ENCODE measurements at regions not wholly inside any gene's neighbourhood (a gene's known extent, or its start where the extent isn't known, plus 50 kb on each side); places are given as distances from the start of the nearest gene placed in this dataset.

DNA sequence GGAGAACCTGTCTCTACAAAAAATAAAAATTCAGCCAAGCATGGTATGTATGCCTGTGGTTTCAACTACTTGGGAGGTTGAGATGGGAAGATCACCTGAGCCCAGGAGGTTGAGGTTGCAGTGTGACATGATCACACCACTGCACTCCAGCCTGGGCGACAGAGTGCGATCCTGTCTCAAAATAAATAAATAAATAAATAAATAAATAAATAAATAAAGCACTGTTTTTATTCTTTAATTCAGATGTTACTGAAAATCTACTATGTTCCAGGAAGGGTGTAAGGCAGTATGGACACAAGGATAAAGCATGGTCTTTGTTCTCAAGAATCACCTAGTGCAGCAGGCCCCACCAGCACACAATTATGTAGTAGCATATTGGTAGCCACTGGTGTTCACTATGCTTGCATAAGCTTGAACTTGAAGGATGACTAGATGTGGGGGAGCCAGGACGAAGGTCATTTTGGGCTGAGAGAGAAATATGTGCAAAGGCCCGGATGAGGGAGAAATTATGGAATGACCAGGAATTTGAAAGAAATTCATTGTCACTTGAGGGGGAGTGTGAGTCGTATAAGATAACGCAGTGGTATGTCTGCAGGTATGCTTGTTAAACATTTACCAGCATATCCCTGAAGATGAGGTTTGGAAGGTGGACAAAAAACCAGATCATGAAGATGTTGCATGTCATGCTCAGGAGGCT, 70.2 kb upstream of the CD180 start:
- TF ChIP-seq, protein P1, sequence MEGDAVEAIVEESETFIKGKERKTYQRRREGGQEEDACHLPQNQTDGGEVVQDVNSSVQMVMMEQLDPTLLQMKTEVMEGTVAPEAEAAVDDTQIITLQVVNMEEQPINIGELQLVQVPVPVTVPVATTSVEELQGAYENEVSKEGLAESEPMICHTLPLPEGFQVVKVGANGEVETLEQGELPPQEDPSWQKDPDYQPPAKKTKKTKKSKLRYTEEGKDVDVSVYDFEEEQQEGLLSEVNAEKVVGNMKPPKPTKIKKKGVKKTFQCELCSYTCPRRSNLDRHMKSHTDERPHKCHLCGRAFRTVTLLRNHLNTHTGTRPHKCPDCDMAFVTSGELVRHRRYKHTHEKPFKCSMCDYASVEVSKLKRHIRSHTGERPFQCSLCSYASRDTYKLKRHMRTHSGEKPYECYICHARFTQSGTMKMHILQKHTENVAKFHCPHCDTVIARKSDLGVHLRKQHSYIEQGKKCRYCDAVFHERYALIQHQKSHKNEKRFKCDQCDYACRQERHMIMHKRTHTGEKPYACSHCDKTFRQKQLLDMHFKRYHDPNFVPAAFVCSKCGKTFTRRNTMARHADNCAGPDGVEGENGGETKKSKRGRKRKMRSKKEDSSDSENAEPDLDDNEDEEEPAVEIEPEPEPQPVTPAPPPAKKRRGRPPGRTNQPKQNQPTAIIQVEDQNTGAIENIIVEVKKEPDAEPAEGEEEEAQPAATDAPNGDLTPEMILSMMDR (IDR thresholded peaks at IDR 0.05; ENCODE audit: unreplicated experiment) = no peak
- Mint-ChIP-seq H3K27ac (ENCODE audit: unreplicated experiment) (no peak overlapping the region), H3K9me3 (ENCODE audit: low read depth, unreplicated experiment) (no peaks in the 10 kb centered on the region), H3K4me1 (ENCODE audit: low read depth, unreplicated experiment) (no peaks in the 10 kb centered on the region), H3K27me3 (ENCODE audit: unreplicated experiment) (no peaks in the 10 kb centered on the region), H3K36me3 (ENCODE audit: insufficient read depth, unreplicated experiment) (no peaks in the 10 kb centered on the region), H3K4me3 (ENCODE audit: low read depth, unreplicated experiment) (no peak overlapping the region)
- CTCF ChIA-PET = no interaction called here
- intact Hi-C loops (cut with micrococcal nuclease; ENCODE audit: unreplicated experiment) = no loop called here
- BruUV-seq (replicated peaks) = no TSS peak
- DNase-seq = no peak

DNA sequence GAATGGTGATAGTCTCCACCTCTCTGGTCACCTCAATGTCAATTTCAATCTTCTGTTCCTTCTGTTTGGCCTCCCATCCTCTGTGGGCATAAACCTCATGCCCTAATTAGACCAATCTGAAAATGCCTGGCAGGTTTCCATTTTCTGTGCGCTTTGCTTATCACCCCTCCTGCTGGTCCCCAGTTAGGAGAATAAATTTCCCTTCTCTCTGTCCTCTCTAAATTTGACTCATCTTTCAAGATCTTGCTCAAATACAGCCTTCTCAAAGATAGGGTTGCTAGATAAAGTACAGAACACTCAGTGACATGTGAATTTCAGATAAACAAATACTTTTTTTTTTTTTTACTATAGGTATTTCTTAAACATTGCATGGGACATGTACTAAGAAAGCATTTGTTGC, 69.4 kb upstream of the CD180 start:
- Mint-ChIP-seq H3K27ac (ENCODE audit: unreplicated experiment) (no peak overlapping the region), H3K4me3 (ENCODE audit: low read depth, unreplicated experiment) (no peak overlapping the region), H3K27me3 (ENCODE audit: unreplicated experiment) (no peaks in the 10 kb centered on the region), H3K9me3 (ENCODE audit: low read depth, unreplicated experiment) (no peaks in the 10 kb centered on the region), H3K36me3 (ENCODE audit: insufficient read depth, unreplicated experiment) (no peaks in the 10 kb centered on the region), H3K4me1 (ENCODE audit: low read depth, unreplicated experiment) (no peaks in the 10 kb centered on the region)
- DNase-seq = no peak
- CTCF ChIA-PET = no interaction called here
- no TSS peak for BruUV-seq (replicated peaks)
- TF ChIP-seq, protein P1 (IDR thresholded peaks at IDR 0.05; ENCODE audit: unreplicated experiment) = no peak
- intact Hi-C loops (cut with micrococcal nuclease; ENCODE audit: unreplicated experiment) = no loop called here

DNA sequence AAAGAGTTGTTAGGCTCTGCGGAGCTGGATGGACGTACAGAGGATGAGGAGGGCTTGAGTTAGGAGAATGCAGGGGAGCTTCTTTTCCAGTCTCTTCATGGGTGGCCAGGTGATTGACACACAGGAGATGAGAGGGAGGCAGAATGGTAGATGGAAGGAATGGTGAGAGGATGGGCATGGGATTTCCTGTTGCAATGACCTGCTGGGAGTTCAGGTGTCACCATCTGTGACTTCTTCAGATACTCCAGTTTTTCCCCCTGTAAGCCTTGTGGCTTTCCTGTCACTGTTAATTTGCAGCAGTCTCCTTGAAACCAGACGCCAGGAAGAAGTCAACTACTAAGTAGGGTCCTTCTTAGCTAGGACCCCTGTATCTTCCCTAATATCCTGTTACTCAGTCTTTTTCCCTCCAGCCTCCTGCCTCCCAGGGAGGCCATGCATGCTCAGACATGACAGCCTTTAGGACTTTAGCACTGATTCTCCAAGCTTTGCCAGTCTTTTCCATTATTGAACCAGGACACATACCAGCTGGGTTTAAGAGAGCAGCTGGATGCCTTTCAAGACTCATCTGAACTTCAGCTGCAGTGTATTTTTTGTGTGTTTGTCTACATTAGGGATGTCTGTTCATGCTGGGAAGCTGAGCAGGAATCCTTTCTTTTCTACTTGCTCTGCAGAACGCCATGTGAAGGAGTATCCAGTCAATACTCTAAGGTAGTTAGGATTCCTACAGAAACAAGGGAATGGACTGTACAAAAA, 67.2 kb upstream of the CD180 start:
- TF ChIP-seq, protein P1 (IDR thresholded peaks at IDR 0.05; ENCODE audit: unreplicated experiment) = no peak
- CTCF ChIA-PET = no interaction called here
- intact Hi-C loops (cut with micrococcal nuclease; ENCODE audit: unreplicated experiment) = no loop called here
- no peak for DNase-seq
- H3K27ac Mint-ChIP-seq (ENCODE audit: unreplicated experiment) = no peak overlapping the region
- H3K36me3 Mint-ChIP-seq (ENCODE audit: insufficient read depth, unreplicated experiment) = no peaks in the 10 kb centered on the region
- BruUV-seq (replicated peaks) = no TSS peak
- peaks cover 3% of the 10 kb centered on the region for H3K9me3 Mint-ChIP-seq (ENCODE audit: low read depth, unreplicated experiment)
- no peaks in the 10 kb centered on the region for H3K4me1 Mint-ChIP-seq (ENCODE audit: low read depth, unreplicated experiment)
- no peak overlapping the region for H3K4me3 Mint-ChIP-seq (ENCODE audit: low read depth, unreplicated experiment)
- H3K27me3 Mint-ChIP-seq (ENCODE audit: unreplicated experiment) = no peaks in the 10 kb centered on the region

DNA sequence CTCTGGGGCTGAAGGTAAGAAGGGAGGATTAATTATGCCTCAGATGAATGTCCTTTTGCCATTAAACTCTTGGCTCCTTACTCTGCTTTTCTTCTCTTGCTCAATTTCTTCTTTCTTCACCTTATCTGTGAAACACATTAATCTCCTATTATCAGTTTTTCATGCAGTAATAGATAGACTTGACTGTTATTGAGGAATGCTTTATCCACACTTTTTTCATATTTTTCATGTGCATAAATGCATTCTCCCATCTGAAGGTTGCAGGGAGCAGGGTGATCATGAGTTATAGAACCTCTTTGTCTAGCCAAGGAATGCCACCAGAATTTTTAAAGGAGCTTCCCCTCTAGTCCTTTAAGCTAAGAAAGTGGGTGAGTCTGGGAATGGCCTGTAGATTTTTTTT, 66.4 kb upstream of the CD180 start:
- Mint-ChIP-seq H3K4me1 (ENCODE audit: low read depth, unreplicated experiment) (no peaks in the 10 kb centered on the region), H3K27me3 (ENCODE audit: unreplicated experiment) (no peaks in the 10 kb centered on the region), H3K36me3 (ENCODE audit: insufficient read depth, unreplicated experiment) (no peaks in the 10 kb centered on the region), H3K9me3 (ENCODE audit: low read depth, unreplicated experiment) (peaks cover 3% of the 10 kb centered on the region), H3K27ac (ENCODE audit: unreplicated experiment) (no peak overlapping the region), H3K4me3 (ENCODE audit: low read depth, unreplicated experiment) (no peak overlapping the region)
- BruUV-seq (replicated peaks) = no TSS peak
- CTCF ChIA-PET = interaction anchor here (0.7 kb wide), 1 partner anchor 53 kb away, joined by 4 read pairs; no protein-coding TSS in a partner anchor
- TF ChIP-seq, protein P1 (IDR thresholded peaks at IDR 0.05; ENCODE audit: unreplicated experiment) = no peak
- intact Hi-C loops (cut with micrococcal nuclease; ENCODE audit: unreplicated experiment) = no loop called here
- no peak for DNase-seq
